B cell (primary cell): ENCODE measurements at regions not wholly inside any gene's neighbourhood (a gene's known extent, or its start where the extent isn't known, plus 50 kb on each side); places are given as distances from the start of the nearest gene placed in this dataset.

ENCODE experiments used
- ATAC-seq: fragments of 200-7000 bp; cut with Tn5 transposase; one replicate; pipeline ENCODE4 v1.10.0; 2021; ENCODE audit warnings: low read depth, mild to moderate bottlenecking, moderate number of reproducible peaks, moderate library complexity
- CTCF ChIA-PET: fragments of 350-600 bp; sonication (Branson Sonifier 250); formaldehyde crosslinking; loops from one replicate; lab custom pipeline; 2021; ENCODE audit warnings: antibody characterized with exemption, inconsistent platforms; lab: Charles Lee
- POLR2A ChIA-PET: fragments of 350-600 bp; sonication (Branson Sonifier 250); formaldehyde crosslinking; loops from one replicate; lab custom pipeline; 2021; ENCODE audit warnings: antibody characterized with exemption; lab: Charles Lee
- DNase-seq: peaks from one replicate; pipeline ENCODE4 v3.0.0; 2013
- H2AFZ ChIP-seq: 2 replicates; pipeline ENCODE4 v1.6.1; 2012; ENCODE audit warnings: mild to moderate bottlenecking, low read depth, low read length; ENCODE audit not compliant: insufficient read depth, poor library complexity, severe bottlenecking
- H3K27ac ChIP-seq, 2 donors: 1 replicate in 1 of 2; 2 replicates in 1 of 2; pipeline ENCODE4 v1.5.1; 2012 to 2013; ENCODE audit warnings: low read length in 2 of 2, mild to moderate bottlenecking in 2 of 2, moderate library complexity in 1 of 2
- H3K27me3 ChIP-seq, 4 experiments: fragments of 200-600 bp in 1 of 4; sonication (generic) in 1 of 4; replicated peaks in 1 of 4; 1 replicate in 2 of 4; 2 replicates in 2 of 4; pipeline versions ENCODE4 v1.6.1 to v1.7.0; 2013 to 2016; ENCODE audit warnings: low read length in 3 of 4, mild to moderate bottlenecking in 2 of 4, mixed read lengths in 1 of 4, moderate library complexity in 1 of 4; ENCODE audit not compliant: insufficient read depth in 4 of 4, control insufficient read depth in 3 of 4; ENCODE audit errors: control extremely low read depth in 1 of 4
- H3K36me3 ChIP-seq, 2 experiments: replicated peaks in 1 of 2; 1 replicate in 1 of 2; 2 replicates in 1 of 2; pipeline versions ENCODE4 v1.6.1 to v1.7.1; 2013; ENCODE audit warnings: low read length in 1 of 2; ENCODE audit not compliant: insufficient read depth in 2 of 2, control insufficient read depth in 1 of 2; ENCODE audit errors: control extremely low read depth in 1 of 2, extremely low read depth in 1 of 2
- H3K4me1 ChIP-seq, 2 donors: fragments of 200-600 bp in 1 of 2; sonication (generic) in 1 of 2; 1 replicate in 1 of 2; 2 replicates in 1 of 2; pipeline versions ENCODE4 v1.5.1 to v1.6.1; 2013 to 2017; ENCODE audit warnings: low read length in 2 of 2; ENCODE audit not compliant: control insufficient read depth in 2 of 2, insufficient read depth in 2 of 2
- H3K4me2 ChIP-seq: replicated peaks from 2 replicates; pipeline ENCODE3; 2012; ENCODE audit warnings: mild to moderate bottlenecking, low read depth, low read length; ENCODE audit not compliant: poor library complexity, severe bottlenecking
- H3K4me3 ChIP-seq, 5 experiments: fragments of 200-600 bp in 1 of 5; sonication (generic) in 1 of 5; 1 replicate in 3 of 5; 2 replicates in 2 of 5; pipeline versions ENCODE4 v1.5.1 to v1.7.0; 2011 to 2016; ENCODE audit warnings: low read length in 4 of 5, mild to moderate bottlenecking in 4 of 5, low read depth in 2 of 5, control low read depth in 1 of 5, moderate library complexity in 1 of 5; ENCODE audit not compliant: insufficient read depth in 1 of 5; ENCODE audit errors: control extremely low read depth in 1 of 5, extremely low read depth in 1 of 5
- H3K79me2 ChIP-seq: fragments of 200-600 bp; sonication (generic); one replicate; pipeline ENCODE4 v1.6.0; 2016; ENCODE audit warnings: low read length; ENCODE audit not compliant: control insufficient read depth, insufficient read depth
- H3K9ac ChIP-seq: fragments of 200-600 bp; sonication (generic); 2 replicates; pipeline ENCODE4 v1.6.1; 2017; ENCODE audit warnings: mild to moderate bottlenecking, low read length, moderate library complexity
- H3K9me3 ChIP-seq, 3 donors: one replicate each; pipeline versions ENCODE4 v1.6.1 to v1.7.1; 2013; ENCODE audit warnings: low read length in 2 of 3; ENCODE audit not compliant: control insufficient read depth in 2 of 3, insufficient read depth in 1 of 3; ENCODE audit errors: control extremely low read depth in 1 of 3
- H4K20me1 ChIP-seq: 2 replicates; pipeline ENCODE4 v1.6.0; 2012; ENCODE audit warnings: mild to moderate bottlenecking, low read length; ENCODE audit not compliant: insufficient read depth, control insufficient read depth, poor library complexity, severe bottlenecking
- H3K27ac Mint-ChIP-seq: one replicate; pipeline ENCODE4 v1.8.0; 2021; ENCODE audit warnings: mixed read lengths
- H3K27me3 Mint-ChIP-seq: one replicate; pipeline ENCODE4 v1.8.0; 2021; ENCODE audit warnings: mixed read lengths
- H3K4me1 Mint-ChIP-seq: one replicate; pipeline ENCODE4 v1.8.0; 2021; ENCODE audit warnings: mixed read lengths
- H3K4me3 Mint-ChIP-seq: one replicate; pipeline ENCODE4 v1.8.0; 2021; ENCODE audit warnings: mixed read lengths
- H3K9me3 Mint-ChIP-seq: one replicate; pipeline ENCODE4 v1.8.0; 2022; ENCODE audit warnings: mixed read lengths; ENCODE audit not compliant: insufficient read depth
- CTCF ChIP-seq: fragments of 200-600 bp; IDR thresholded peaks from one replicate; pipeline ENCODE4 v1.8.0; 2022; ENCODE audit warnings: antibody characterized with exemption, mild to moderate bottlenecking
- EZH2 ChIP-seq: IDR thresholded peaks from 2 replicates; pipeline ENCODE4 v1.6.1; 2012; ENCODE audit warnings: borderline replicate concordance, low read depth, mild to moderate bottlenecking, moderate library complexity, low read length; ENCODE audit not compliant: insufficient read depth, poor library complexity, severe bottlenecking
- WGBS: methylation state at CpG from one replicate; pipeline ENCODE4 v1.1.5; 2013; ENCODE audit warnings: missing lambda C conversion rate; ENCODE audit not compliant: insufficient coverage; 5-methylcytosine and 5-hydroxymethylcytosine counted together
- intact Hi-C: fragments of 100-400 bp; cut with micrococcal nuclease; formaldehyde crosslinking; loops from one replicate; pipeline ENCODE4 v1.10.0; 2022

DNA sequence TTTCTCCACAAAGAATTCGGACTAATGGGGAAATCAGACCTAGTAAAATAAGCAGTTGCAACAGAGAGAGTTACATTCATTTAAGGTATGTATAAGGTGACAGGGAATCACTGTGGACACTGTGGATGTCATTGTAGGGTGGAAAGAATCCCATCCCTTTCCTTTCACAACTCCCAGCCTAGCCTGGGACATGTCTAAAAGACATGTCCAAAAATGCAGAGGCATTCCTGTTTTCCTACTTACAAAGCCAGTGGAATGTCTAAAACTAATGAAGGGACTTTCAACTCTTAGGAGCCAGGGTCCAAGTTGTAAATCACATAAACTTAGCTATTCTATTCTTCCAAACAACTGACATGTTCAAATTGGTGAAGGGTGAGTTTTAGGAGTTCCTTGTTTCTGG is 511.0 kb downstream of the PRELID2 start:
- H3K9ac ChIP-seq = no peak overlapping the region
- no peak overlapping the region for H3K4me2 ChIP-seq
- H3K27ac Mint-ChIP-seq = no peak overlapping the region
- H4K20me1 ChIP-seq = no peaks in the 10 kb centered on the region
- no peaks in the 10 kb centered on the region for H3K79me2 ChIP-seq
- no peaks in the 10 kb centered on the region for H3K36me3 ChIP-seq
- no peak overlapping the region for H2AFZ ChIP-seq
- H3K27ac ChIP-seq = no peak overlapping the region
- no peaks in the 10 kb centered on the region for H3K4me1 Mint-ChIP-seq
- H3K27me3 ChIP-seq = no peaks in the 10 kb centered on the region
- WGBS = no CpG with 5 or more reads among the region's 1 CpG
- ChIA-PET POLR2A (no interaction called here), CTCF (no interaction called here)
- peaks cover 12% of the 10 kb centered on the region for H3K9me3 Mint-ChIP-seq
- H3K4me3 ChIP-seq = no peak overlapping the region
- ATAC-seq = no peak
- H3K4me3 Mint-ChIP-seq = no peak overlapping the region
- H3K4me1 ChIP-seq = no peaks in the 10 kb centered on the region
- no peaks in the 10 kb centered on the region for H3K9me3 ChIP-seq
- DNase-seq = no peak
- H3K27me3 Mint-ChIP-seq = no peaks in the 10 kb centered on the region
- intact Hi-C loops = no loop called here
- no peak for TF ChIP-seq CTCF
- no peak for TF ChIP-seq EZH2

- POLR2A ChIA-PET = no interaction called here
- Mint-ChIP-seq H3K4me3 (no peak overlapping the region), H3K27me3 (no peaks in the 10 kb centered on the region), H3K9me3 (peaks cover 6% of the 10 kb centered on the region), H3K4me1 (no peaks in the 10 kb centered on the region), H3K27ac (no peak overlapping the region)
- H2AFZ ChIP-seq = no peak overlapping the region
- CTCF ChIA-PET = no interaction called here
- H3K9ac ChIP-seq = no peak overlapping the region
- H3K9me3 ChIP-seq = peaks cover 0 to 6% (median 0%) of the 10 kb centered on the region in 3 donors
- DNase-seq = no peak
- ATAC-seq = no peak
- H3K4me3 ChIP-seq = no peak overlapping the region
- no peaks in the 10 kb centered on the region for H3K27me3 ChIP-seq
- no peaks in the 10 kb centered on the region for H4K20me1 ChIP-seq
- H3K79me2 ChIP-seq = no peaks in the 10 kb centered on the region
- H3K4me2 ChIP-seq = no peak overlapping the region
- no CpG with 5 or more reads among the region's 2 CpGs for WGBS
- no peaks in the 10 kb centered on the region for H3K36me3 ChIP-seq
- no peak overlapping the region for H3K27ac ChIP-seq
- H3K4me1 ChIP-seq = no peaks in the 10 kb centered on the region
- intact Hi-C loops = no loop called here
- TF ChIP-seq EZH2 (no peak), CTCF (no peak)
Measured at GRCh38 chr5:145316282-145316681, 518.9 kb downstream of the PRELID2 start.
